A549 (cell line): ENCODE measurements at regions not wholly inside any gene's neighbourhood (a gene's known extent, or its start where the extent isn't known, plus 50 kb on each side); places are given as distances from the start of the nearest gene placed in this dataset.

Source experiments
- ATAC-seq, 2 experiments: fragments of 200-7000 bp in 1 of 2; fragments of >200 bp in 1 of 2; cut with Nextera tagmentation in 1 of 2; cut with Tn5 transposase in 1 of 2; 3 replicates each; pipeline versions ENCODE4 v1.8.0 to v1.9.1; 2018 to 2020; ENCODE audit warnings: mild to moderate bottlenecking in 1 of 2, moderate library complexity in 1 of 2
- CTCF ChIA-PET: fragments of 300-600 bp; sonication (Branson Sonifier 250); formaldehyde crosslinking; extraction: SDS; loops from one replicate; lab custom pipeline; 2021; ENCODE audit warnings: antibody characterized with exemption, inconsistent platforms; lab: Yijun Ruan, JAX
- POLR2A ChIA-PET: fragments of 350-600 bp; formaldehyde crosslinking; extraction: SDS; loops from one replicate; lab custom pipeline; 2021; ENCODE audit warnings: antibody characterized with exemption, inconsistent platforms; lab: Yijun Ruan, JAX
- DNase-seq, 2 experiments: peaks; one replicate each; pipeline versions ENCODE4 v3.0.0 to v3.0.0-alpha.2; 2011 to 2016; ENCODE audit warnings: low read depth in 1 of 2, low spot score in 1 of 2
- FAIRE-seq: peaks from 2 replicates; lab custom pipeline; 2011; peaks lifted over from hg19 to GRCh38; lab: Jason Lieb, UNC
- H3K27ac ChIP-seq, 2 experiments: fragments of >200 bp; sonication (Bioruptor Twin); formaldehyde crosslinking; 3 replicates each; pipeline ENCODE4 v1.5.1; 2016 to 2017
- H3K4me1 ChIP-seq: fragments of >200 bp; sonication (Bioruptor Twin); formaldehyde crosslinking; 3 replicates; pipeline ENCODE4 v1.6.1; 2016
- H3K4me2 ChIP-seq: fragments of >200 bp; sonication (Bioruptor Twin); formaldehyde crosslinking; 3 replicates; pipeline ENCODE4 v1.6.1; 2016
- H3K4me3 ChIP-seq: fragments of >200 bp; sonication (Bioruptor Twin); formaldehyde crosslinking; 3 replicates; pipeline ENCODE4 v1.5.1; 2016
- H3K9me3 ChIP-seq: fragments of >200 bp; sonication (Bioruptor Twin); formaldehyde crosslinking; 3 replicates; pipeline ENCODE4 v1.6.1; 2016
- ATOH8 ChIP-seq: fragments of 250-450 bp; sonication (Bioruptor Pico); IDR thresholded peaks from 2 replicates; pipeline ENCODE4 v1.5.0; 2020; ENCODE audit warnings: low read depth, mild to moderate bottlenecking, moderate library complexity
- BHLHE40 ChIP-seq: IDR thresholded peaks from 2 replicates; pipeline ENCODE4 v1.6.1; 2012; ENCODE audit warnings: low read depth, low read length, inconsistent platforms
- CEBPB ChIP-seq, 2 experiments: fragments of >200 bp in 1 of 2; sonication (Bioruptor Twin) in 1 of 2; formaldehyde crosslinking in 1 of 2; IDR thresholded peaks; 2 replicates each; pipeline ENCODE4 v1.6.1; 2012 to 2016
- EHF ChIP-seq: fragments of 250-450 bp; sonication (Bioruptor Pico); IDR thresholded peaks from 2 replicates; pipeline ENCODE4 v1.5.0; 2020; ENCODE audit warnings: mild to moderate bottlenecking
- FOSB ChIP-seq: fragments of 250-450 bp; sonication (Bioruptor Pico); IDR thresholded peaks from 2 replicates; pipeline ENCODE4 v1.5.0; 2020; ENCODE audit warnings: mild to moderate bottlenecking, moderate library complexity
- FOSL2 ChIP-seq, 2 experiments: fragments of 450-650 bp in 1 of 2; fragments of >200 bp in 1 of 2; sonication (Bioruptor Twin) in 1 of 2; formaldehyde crosslinking; IDR thresholded peaks; 2 replicates each; pipeline versions ENCODE4 v1.5.0 to v1.6.1; 2016 to 2020; ENCODE audit warnings: mild to moderate bottlenecking in 1 of 2, moderate library complexity in 1 of 2
- FOXS1 ChIP-seq: fragments of 250-450 bp; sonication (Bioruptor Pico); IDR thresholded peaks from 2 replicates; pipeline ENCODE4 v1.5.0; 2020; ENCODE audit warnings: mild to moderate bottlenecking, moderate library complexity
- HEYL ChIP-seq: fragments of 250-450 bp; sonication (Bioruptor Pico); IDR thresholded peaks from 2 replicates; pipeline ENCODE4 v1.8.0; 2021; ENCODE audit warnings: mild to moderate bottlenecking, moderate library complexity
- HOXA7 ChIP-seq: fragments of 250-450 bp; sonication (Bioruptor Pico); IDR thresholded peaks from 2 replicates; pipeline ENCODE4 v1.5.0; 2020; ENCODE audit warnings: mild to moderate bottlenecking, moderate library complexity
- NFE2L2 ChIP-seq: fragments of 150-350 bp; conservative IDR thresholded peaks from 2 replicates; pipeline ENCODE4 v1.6.1; 2014; ENCODE audit warnings: low read length
- RFX5 ChIP-seq: fragments of 450-650 bp; IDR thresholded peaks from 2 replicates; pipeline ENCODE4 v1.7.1; 2014; ENCODE audit warnings: antibody characterized with exemption, mild to moderate bottlenecking, moderate library complexity
- SMC3 ChIP-seq: fragments of >200 bp; sonication (Bioruptor Twin); formaldehyde crosslinking; IDR thresholded peaks from 3 replicates; pipeline ENCODE4 v1.6.1; 2018; ENCODE audit warnings: inconsistent platforms
- ZFP36 ChIP-seq: fragments of 450-650 bp; IDR thresholded peaks from 2 replicates; pipeline ENCODE4 v1.6.1; 2014; ENCODE audit warnings: borderline replicate concordance; ENCODE audit not compliant: partially characterized antibody
- ZSCAN20 ChIP-seq: fragments of 250-450 bp; sonication (Bioruptor Pico); IDR thresholded peaks from 2 replicates; pipeline ENCODE4 v1.8.0; 2022; ENCODE audit warnings: mild to moderate bottlenecking, moderate library complexity
- WGBS: methylation state at CpG from one replicate; pipeline ENCODE4 v1.1.6; 2017; ENCODE audit errors: missing lambda C conversion rate; 5-methylcytosine and 5-hydroxymethylcytosine counted together
- TF ChIP-seq, protein P1 (sequence below): fragments of 200-600 bp; sonication (generic); IDR thresholded peaks from 2 replicates; pipeline ENCODE4 v1.6.1; 2016; ENCODE audit warnings: antibody characterized with exemption, mild to moderate bottlenecking, moderate library complexity
- TF ChIP-seq, protein P2 (sequence below): fragments of >200 bp; sonication (Bioruptor Twin); formaldehyde crosslinking; IDR thresholded peaks from 3 replicates; pipeline ENCODE4 v1.5.1; 2016
- TF ChIP-seq, protein P3 (sequence below): IDR thresholded peaks from 2 replicates; pipeline ENCODE4 v1.6.1; 2012
- TF ChIP-seq, protein P4 (sequence below): IDR thresholded peaks from 2 replicates; pipeline ENCODE4 v1.6.1; 2012; ENCODE audit warnings: low read depth, borderline replicate concordance

GRCh38 chr12:34204830-34205285, 182.6 kb downstream of the ALG10 start:
- ChIA-PET CTCF (interaction anchor here (0.8 kb wide), 1 partner anchor 13 kb away, joined by 3 read pairs; no protein-coding TSS in a partner anchor), POLR2A (no interaction called here)
- H3K4me1 ChIP-seq, result no peaks in the 10 kb centered on the region
- ATAC-seq, result no peak
- no peaks in the 10 kb centered on the region; the same call in 2 of the 3 replicates for H3K9me3 ChIP-seq
- FAIRE-seq, result no peak
- no peak overlapping the region for H3K4me2 ChIP-seq
- 73% methylated on average over 4 of the region's 12 CpGs for WGBS
- H3K27ac ChIP-seq, result no peak overlapping the region
- no peak for TF ChIP-seq EHF (CRISPR knock-in tag)
- TF ChIP-seq, protein P1, sequence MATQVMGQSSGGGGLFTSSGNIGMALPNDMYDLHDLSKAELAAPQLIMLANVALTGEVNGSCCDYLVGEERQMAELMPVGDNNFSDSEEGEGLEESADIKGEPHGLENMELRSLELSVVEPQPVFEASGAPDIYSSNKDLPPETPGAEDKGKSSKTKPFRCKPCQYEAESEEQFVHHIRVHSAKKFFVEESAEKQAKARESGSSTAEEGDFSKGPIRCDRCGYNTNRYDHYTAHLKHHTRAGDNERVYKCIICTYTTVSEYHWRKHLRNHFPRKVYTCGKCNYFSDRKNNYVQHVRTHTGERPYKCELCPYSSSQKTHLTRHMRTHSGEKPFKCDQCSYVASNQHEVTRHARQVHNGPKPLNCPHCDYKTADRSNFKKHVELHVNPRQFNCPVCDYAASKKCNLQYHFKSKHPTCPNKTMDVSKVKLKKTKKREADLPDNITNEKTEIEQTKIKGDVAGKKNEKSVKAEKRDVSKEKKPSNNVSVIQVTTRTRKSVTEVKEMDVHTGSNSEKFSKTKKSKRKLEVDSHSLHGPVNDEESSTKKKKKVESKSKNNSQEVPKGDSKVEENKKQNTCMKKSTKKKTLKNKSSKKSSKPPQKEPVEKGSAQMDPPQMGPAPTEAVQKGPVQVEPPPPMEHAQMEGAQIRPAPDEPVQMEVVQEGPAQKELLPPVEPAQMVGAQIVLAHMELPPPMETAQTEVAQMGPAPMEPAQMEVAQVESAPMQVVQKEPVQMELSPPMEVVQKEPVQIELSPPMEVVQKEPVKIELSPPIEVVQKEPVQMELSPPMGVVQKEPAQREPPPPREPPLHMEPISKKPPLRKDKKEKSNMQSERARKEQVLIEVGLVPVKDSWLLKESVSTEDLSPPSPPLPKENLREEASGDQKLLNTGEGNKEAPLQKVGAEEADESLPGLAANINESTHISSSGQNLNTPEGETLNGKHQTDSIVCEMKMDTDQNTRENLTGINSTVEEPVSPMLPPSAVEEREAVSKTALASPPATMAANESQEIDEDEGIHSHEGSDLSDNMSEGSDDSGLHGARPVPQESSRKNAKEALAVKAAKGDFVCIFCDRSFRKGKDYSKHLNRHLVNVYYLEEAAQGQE, result no peak
- TF ChIP-seq ATOH8, result no peak
- TF ChIP-seq BHLHE40, result no peak
- no peak for TF ChIP-seq FOSL2 (IDR thresholded peaks at IDR 0.05)
- TF ChIP-seq FOSL2 (CRISPR knock-in tag; IDR thresholded peaks at IDR 0.05), result no peak
- no peak for TF ChIP-seq ZFP36
- no peak for TF ChIP-seq FOSB (CRISPR knock-in tag)
- TF ChIP-seq SMC3, result no peak
- no peak for TF ChIP-seq HEYL
- H3K4me3 ChIP-seq, result no peak overlapping the region
- no peak for DNase-seq

DNA sequence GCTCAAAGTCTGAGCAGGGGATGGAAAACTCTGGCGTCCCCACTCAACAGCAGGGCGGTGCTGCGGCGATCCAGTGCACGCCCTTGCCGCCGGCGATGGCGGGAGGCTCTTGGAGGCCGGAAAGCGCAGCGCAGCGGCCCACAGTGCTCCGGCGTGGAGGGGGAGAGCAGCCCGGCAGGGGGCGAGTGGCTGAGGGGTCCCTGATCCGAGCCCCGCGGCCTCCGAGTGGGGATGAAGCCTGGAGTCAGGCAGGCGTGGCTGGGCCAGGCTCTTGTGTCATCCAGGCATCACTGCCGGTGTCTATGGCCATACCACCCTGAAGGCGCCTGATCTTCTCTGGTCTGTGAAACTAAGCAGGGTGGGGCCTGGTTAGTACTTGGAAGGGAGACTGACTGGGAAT, 183.1 kb downstream of the ALG10 start:
- H3K4me3 ChIP-seq, result no peak overlapping the region
- no peak overlapping the region for H3K27ac ChIP-seq
- ChIA-PET POLR2A (no interaction called here), CTCF (no interaction called here)
- no peak overlapping the region for H3K4me2 ChIP-seq
- no peaks in the 10 kb centered on the region for H3K4me1 ChIP-seq
- no peaks in the 10 kb centered on the region; the same call in 2 of the 3 replicates for H3K9me3 ChIP-seq
- DNase-seq, result no peak
- WGBS, result 66% methylated on average over 21 of the region's 24 CpGs
- no peak for FAIRE-seq
- no peak for ATAC-seq
- TF ChIP-seq, protein P2, sequence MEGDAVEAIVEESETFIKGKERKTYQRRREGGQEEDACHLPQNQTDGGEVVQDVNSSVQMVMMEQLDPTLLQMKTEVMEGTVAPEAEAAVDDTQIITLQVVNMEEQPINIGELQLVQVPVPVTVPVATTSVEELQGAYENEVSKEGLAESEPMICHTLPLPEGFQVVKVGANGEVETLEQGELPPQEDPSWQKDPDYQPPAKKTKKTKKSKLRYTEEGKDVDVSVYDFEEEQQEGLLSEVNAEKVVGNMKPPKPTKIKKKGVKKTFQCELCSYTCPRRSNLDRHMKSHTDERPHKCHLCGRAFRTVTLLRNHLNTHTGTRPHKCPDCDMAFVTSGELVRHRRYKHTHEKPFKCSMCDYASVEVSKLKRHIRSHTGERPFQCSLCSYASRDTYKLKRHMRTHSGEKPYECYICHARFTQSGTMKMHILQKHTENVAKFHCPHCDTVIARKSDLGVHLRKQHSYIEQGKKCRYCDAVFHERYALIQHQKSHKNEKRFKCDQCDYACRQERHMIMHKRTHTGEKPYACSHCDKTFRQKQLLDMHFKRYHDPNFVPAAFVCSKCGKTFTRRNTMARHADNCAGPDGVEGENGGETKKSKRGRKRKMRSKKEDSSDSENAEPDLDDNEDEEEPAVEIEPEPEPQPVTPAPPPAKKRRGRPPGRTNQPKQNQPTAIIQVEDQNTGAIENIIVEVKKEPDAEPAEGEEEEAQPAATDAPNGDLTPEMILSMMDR, result no peak
- TF ChIP-seq FOXS1 (CRISPR knock-in tag) (no peak), CEBPB (IDR thresholded peaks at IDR 0.05) (no peak), ZSCAN20 (CRISPR knock-in tag) (no peak), HOXA7 (CRISPR knock-in tag) (no peak), RFX5 (no peak), NFE2L2 (no peak)
- TF ChIP-seq, protein P3, sequence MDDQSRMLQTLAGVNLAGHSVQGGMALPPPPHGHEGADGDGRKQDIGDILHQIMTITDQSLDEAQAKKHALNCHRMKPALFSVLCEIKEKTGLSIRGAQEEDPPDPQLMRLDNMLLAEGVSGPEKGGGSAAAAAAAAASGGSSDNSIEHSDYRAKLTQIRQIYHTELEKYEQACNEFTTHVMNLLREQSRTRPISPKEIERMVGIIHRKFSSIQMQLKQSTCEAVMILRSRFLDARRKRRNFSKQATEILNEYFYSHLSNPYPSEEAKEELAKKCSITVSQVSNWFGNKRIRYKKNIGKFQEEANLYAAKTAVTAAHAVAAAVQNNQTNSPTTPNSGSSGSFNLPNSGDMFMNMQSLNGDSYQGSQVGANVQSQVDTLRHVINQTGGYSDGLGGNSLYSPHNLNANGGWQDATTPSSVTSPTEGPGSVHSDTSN, result no peak
- TF ChIP-seq, protein P4, sequence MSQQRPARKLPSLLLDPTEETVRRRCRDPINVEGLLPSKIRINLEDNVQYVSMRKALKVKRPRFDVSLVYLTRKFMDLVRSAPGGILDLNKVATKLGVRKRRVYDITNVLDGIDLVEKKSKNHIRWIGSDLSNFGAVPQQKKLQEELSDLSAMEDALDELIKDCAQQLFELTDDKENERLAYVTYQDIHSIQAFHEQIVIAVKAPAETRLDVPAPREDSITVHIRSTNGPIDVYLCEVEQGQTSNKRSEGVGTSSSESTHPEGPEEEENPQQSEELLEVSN, result no peak
